ENCODE measurements at regions not wholly inside any gene's neighbourhood (a gene's known extent, or its start where the extent isn't known, plus 50 kb on each side); places are given as distances from the start of the nearest gene placed in this dataset.

GRCh38 chr1:106899644-106900043 lies 156.8 kb upstream of the PRMT6 start:
- Histone ChIP-seq H3K27ac (no peak overlapping the region), H3K4me3 (no peak overlapping the region)

DNA sequence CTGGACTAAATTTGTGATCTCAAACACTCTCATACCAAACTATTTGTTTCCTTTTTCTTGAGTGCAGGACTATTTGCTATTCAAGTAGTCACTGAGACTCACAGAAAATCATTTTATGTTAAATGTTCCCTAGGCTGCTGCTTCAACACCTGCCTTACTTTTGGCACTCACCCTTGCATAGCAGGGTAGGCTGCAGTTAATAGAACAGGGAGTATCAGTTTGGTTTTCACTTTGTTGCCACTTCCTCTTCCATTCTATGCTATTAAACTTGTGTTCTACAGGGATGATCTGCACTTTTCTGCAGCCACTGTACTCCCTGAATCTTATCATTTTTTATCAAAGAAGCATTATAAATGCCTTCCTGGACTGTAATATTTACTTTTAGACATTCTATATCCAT lies 148.7 kb upstream of the PRMT6 start:
- no peak overlapping the region for H3K4me3 ChIP-seq
- no peak overlapping the region for H3K27ac ChIP-seq

GRCh38 chr1:106908689-106909088 lies 147.8 kb upstream of the PRMT6 start:
- no peak overlapping the region for H3K4me3 ChIP-seq
- no peak overlapping the region for H3K27ac ChIP-seq

GRCh38 chr1:106910798-106911197 lies 145.7 kb upstream of the PRMT6 start:
- no peak overlapping the region for H3K4me3 ChIP-seq
- no peak overlapping the region for H3K27ac ChIP-seq

- Histone ChIP-seq H3K27ac (no peak overlapping the region), H3K4me3 (no peak overlapping the region)
Observed at GRCh38 chr1:106912131-106912530, 144.3 kb upstream of the PRMT6 start.

- no peak overlapping the region for H3K4me3 ChIP-seq
- H3K27ac ChIP-seq: no peak overlapping the region
Observed at GRCh38 chr1:106921186-106921585, 135.3 kb upstream of the PRMT6 start.

DNA sequence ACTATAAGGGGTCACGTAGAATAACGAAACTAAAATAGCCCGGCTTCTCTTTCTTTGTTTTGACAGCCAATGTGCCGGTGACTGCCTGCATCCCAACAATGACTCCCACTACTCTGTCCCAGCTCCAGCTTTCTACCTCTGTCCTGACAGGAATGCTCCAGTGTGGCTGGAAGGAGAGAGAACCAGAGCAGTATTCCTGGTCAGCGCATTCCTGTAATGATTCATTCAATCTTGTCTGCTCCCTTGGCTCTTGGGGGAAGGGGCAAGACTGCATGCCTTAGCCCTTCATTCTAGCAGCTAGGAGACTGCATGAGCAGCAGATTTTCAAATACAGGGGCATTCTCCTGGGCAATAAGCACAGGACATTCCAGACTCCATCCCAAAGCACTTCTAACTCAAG lies 132.1 kb upstream of the PRMT6 start:
- Histone ChIP-seq H3K4me3 (no peak overlapping the region), H3K27ac (no peak overlapping the region)

DNA sequence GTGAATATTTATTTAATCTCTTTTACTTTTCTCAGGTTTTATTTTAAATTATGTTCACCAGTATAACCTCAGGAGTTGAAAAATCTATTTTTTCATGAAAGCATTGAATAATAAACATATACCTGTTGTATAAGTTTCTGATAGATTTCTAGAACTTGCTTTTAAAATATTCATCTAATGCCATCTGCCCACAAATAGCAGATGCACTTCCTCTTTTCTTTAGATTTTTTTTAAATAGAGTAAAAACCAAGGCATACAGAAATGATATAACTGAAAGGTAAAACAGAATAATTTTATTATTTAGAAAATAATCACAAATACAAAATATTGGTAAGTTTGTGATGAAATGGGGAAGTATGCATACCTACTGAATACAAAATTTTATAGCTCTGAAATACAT lies 130.7 kb upstream of the PRMT6 start:
- H3K27ac ChIP-seq: no peak overlapping the region
- no peak overlapping the region for H3K4me3 ChIP-seq

DNA sequence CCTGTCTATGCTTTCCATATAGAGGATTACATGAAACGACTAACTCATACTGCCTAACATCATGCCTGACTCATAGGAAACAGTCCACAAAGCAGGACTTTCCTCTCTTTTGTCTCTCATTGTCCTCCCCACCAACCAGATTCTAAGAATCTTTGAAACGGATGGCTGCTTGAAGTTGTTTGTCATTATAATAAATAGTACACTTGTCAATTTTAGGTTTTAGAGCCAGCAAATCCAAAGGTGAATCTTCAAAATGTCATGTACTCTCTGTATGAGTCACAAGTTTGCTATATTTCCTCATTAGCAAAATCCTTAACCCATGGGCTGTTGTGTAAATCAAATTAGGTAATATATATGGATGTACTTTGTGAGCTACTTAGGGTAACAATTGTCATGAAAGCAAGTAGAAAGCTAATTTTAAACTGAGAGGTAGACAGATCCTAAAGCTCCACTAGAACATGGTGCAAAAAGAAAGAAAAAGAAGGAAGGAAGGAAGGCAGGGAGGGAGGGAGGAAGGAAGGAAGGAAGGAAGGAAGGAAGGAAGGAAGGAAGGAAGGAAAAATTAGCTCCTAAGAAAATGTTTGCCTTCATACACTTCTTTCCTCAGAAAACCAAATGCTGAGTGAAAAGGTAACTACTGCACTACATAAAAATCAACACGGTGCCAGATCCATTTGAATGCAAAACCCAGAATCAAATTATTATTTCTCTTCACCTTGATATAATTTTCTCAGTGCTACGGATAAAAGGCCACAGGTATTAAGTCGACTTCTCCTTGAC lies 129.5 kb upstream of the PRMT6 start:
- no peak overlapping the region for H3K4me3 ChIP-seq
- H3K27ac ChIP-seq: no peak overlapping the region

GRCh38 chr1:106937104-106937503 lies 119.4 kb upstream of the PRMT6 start:
- H3K4me3 ChIP-seq: no peak overlapping the region
- no peak overlapping the region for H3K27ac ChIP-seq

DNA sequence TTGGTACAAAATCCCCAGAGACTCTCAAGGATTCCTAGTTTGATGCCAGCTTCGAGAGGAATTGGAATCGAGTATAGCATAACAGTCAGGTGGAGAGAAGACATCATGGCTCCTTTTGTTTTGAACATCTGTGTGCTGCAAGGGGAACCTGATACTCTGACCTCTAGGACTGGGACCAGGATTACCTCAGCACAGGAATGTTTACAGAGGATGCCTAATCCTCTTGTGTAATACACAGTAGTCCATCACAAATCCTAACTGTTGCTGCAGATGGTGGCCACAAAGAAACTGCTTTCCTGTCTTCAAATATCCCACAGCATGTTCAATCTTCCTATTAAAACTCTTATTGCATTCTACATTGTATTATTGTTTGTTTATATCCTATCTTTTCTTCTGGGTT lies 111.8 kb upstream of the PRMT6 start:
- no peak overlapping the region for H3K27ac ChIP-seq
- H3K4me3 ChIP-seq: no peak overlapping the region

DNA sequence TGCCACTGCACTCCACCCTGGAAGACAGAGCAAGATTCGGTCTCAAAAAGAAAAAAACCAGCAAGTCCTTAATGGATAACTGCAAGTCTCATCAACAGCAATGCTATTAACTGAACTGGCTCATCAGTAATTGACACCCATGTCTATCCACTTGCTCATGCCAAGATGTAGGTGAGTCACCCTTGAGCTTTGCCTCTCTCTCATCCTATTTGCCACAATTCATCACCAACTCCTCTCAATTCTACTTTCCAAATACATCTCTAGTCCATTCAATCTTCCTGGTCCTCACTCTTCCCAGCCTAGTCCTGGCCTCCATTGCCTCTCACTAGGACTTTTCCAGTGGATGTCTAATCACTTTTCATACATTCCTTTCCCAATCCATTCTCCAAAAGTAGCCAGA lies 103.7 kb upstream of the PRMT6 start:
- no peak overlapping the region for H3K4me3 ChIP-seq
- no peak overlapping the region for H3K27ac ChIP-seq

DNA sequence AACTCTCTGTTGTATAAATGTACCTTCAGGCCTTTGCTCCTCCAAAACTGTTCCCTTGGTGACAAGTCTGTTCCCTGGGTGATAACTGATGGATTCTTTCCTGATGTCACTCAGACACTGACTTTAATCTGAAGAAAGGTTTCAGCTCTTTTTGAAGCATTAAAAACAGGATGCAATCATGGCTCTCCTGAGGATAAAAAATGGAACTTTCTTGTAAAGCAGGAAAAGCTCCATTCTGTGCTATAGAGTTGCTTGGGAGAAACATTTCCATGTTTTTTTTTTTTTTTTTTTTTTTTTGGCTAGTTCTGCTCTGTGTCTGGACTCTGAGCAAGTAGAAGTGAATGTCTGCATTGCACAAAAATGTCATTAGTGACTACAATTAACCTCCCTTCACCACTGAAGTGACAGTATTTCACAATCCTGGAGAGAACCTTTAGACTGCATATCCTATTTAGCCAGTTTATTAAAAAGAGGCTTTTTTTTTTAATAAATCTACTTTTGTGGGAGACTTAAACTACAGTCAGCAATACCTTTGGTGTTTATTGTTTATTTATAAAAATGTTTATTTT lies 101.7 kb upstream of the PRMT6 start:
- Histone ChIP-seq H3K4me3 (no peak overlapping the region), H3K27ac (no peak overlapping the region)

DNA sequence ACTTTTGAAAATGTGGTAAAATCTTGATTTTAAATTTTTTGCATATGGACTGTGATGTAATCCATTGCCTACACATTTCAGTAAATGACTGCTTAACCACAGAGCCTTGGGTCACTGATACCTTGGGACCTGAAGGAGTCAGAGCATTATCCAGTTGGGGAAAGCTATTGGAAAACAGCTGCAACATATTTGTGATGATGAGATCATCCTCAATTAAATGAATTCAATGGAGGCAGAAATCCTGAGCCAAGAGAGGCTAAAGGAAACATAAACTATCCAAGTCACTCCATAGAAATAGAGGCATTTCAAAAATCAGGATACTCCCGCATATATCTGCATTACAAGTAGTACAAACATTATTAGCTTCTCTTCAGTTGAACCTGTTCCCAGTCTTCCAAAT lies 99.8 kb upstream of the PRMT6 start:
- Histone ChIP-seq H3K27ac (no peak overlapping the region), H3K4me3 (no peak overlapping the region)

GRCh38 chr1:106957795-106958194 lies 98.7 kb upstream of the PRMT6 start:
- no peak overlapping the region for H3K27ac ChIP-seq

DNA sequence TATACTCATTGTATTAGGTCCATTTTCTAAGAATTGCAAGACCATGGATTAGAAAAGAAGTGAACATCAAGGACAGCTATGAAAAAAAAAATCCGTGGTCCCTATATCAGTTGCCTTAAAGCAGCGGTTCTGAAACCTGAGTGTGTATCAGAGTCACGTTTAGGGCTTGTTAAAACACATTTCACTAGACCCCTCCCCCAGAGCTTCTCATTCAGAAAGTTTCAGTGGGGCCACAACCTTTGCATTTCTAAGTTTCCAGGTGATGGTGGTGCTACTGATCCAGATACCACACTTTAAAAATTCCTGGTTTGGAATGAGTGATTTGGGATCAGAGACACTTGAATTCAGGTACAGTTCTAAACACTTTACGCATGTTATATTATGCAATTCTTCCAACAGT lies 96.1 kb upstream of the PRMT6 start:
- no peak overlapping the region for H3K4me3 ChIP-seq
- no peak overlapping the region for H3K27ac ChIP-seq

More at GRCh38 chr1:106957795-106958194, 98.7 kb upstream of the PRMT6 start:
- H3K4me3 ChIP-seq: no peak overlapping the region

- H3K4me3 ChIP-seq: no peak overlapping the region
Observed at GRCh38 chr1:106961646-106962045, 94.8 kb upstream of the PRMT6 start.

DNA sequence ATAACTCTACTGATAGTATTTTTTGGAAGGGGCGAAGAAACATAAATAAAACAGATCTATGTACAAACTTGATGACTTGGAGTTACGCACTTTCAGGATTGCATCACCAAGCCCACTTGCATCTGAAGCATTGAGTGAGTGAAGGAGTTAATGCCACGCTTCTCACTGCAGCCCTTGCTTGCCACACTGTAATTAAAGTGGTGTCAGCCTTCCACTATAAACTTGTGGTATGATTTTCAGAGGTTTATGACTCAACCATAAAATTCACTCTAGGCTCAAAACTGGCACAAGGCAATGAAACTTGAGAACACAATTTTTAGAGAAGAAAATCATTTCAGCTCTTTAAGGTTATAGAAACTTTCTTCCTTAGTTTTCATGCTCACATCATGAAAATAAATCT lies 93.9 kb upstream of the PRMT6 start:
- H3K4me3 ChIP-seq: no peak overlapping the region
- H3K27ac ChIP-seq: no peak overlapping the region

More at GRCh38 chr1:106961646-106962045, 94.8 kb upstream of the PRMT6 start:
- H3K27ac ChIP-seq: no peak overlapping the region

- Histone ChIP-seq H3K4me3 (no peak overlapping the region), H3K27ac (no peak overlapping the region)
Observed at GRCh38 chr1:106964495-106964894, 92.0 kb upstream of the PRMT6 start.

GRCh38 chr1:106968644-106969043 lies 87.8 kb upstream of the PRMT6 start:
- no peak overlapping the region for H3K27ac ChIP-seq
- H3K4me3 ChIP-seq: no peak overlapping the region

- Histone ChIP-seq H3K4me3 (no peak overlapping the region), H3K27ac (no peak overlapping the region)
Observed at GRCh38 chr1:106969731-106970130, 86.7 kb upstream of the PRMT6 start.

- H3K4me3 ChIP-seq: no peak overlapping the region
- H3K27ac ChIP-seq: no peak overlapping the region
Observed at GRCh38 chr1:106972074-106972473, 84.4 kb upstream of the PRMT6 start.

Measured in skin epidermis (tissue), 12 donors.